GM21737 (cell line): ENCODE measurements at regions not wholly inside any gene's neighbourhood (a gene's known extent, or its start where the extent isn't known, plus 50 kb on each side); places are given as distances from the start of the nearest gene placed in this dataset.

ENCODE experiments used
- ATAC-seq: cut with Tn5 transposase; IDR thresholded peaks from one replicate; pipeline ENCODE4 v1.9.1; 2021; ENCODE audit warnings: mild to moderate bottlenecking, moderate library complexity; ENCODE audit not compliant: unreplicated experiment

DNA sequence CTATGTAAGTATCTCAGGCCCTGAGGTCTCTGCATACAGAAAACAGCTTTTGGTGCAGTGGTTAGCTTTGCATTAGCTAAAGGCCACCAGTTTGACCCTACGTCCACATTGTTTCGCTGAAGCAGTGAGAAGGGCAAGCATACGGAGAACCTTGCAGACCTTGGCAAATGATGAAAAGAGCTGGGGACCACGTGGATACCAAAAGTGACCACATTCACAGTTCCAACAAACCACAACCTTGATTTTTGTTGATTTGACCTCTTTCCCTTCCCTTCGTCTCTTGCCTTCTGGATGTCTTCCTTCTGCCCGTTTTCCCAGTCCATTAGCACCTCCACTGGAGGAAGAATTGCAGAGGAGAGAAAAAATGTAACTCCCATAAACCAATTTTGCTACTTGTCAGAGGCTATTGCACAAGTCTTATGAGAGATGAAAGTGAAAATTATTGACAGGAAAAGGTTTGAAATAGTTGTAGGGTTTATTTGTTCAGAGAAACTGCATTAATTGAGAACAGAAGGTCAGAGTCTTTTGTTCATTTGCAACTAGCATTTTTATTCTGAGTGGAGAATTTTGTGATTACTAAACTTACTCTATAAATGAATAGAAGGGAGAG lies 293.9 kb upstream of the HTR2A start:
- ATAC-seq: no peak

- ATAC-seq: no peak
Observed at GRCh38 chr13:47188802-47189201, 291.9 kb upstream of the HTR2A start.

DNA sequence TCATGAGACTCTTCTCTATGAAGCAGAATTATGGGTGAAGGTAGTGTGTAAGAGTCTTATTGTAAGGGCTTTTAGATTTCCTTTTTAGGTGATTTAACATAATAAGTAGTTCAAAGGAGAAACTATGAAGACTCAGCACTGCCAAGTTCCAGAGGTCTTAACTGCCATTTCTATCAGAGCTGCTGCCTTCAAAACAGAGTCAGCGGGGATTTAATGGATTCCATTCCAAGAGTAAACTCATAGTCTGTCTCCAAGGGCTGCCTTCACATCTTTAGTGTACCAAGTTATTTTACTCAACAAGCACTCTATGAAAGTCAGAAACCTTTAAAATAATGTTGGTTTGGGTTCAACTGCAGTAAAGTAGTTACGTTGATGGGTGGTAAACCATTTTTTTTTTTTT lies 289.6 kb upstream of the HTR2A start:
- ATAC-seq: no peak

DNA sequence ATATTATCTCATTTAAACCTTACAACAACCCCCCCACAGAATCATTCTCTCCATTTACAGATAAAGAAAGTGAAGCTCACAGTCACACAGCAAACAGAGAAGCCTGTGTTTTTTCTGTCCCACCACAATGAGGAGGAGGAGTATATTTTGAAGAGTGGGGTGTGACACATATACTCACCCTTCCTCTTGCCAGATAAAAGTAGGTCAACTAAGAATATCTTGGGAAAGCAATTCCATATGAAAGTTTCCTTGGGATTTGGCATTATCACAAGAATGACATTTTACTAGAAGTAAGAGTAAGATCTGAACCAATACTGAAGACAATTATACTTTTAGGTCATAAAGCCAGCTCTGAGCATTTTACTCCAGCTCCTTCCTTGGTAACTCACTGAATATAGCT lies 287.5 kb upstream of the HTR2A start:
- ATAC-seq: no peak

- ATAC-seq: no peak
Observed at GRCh38 chr13:47179321-47179720, 282.5 kb upstream of the HTR2A start.

- ATAC-seq: no peak
Observed at GRCh38 chr13:47178090-47178950, 281.5 kb upstream of the HTR2A start.

GRCh38 chr13:47175172-47175866 lies 278.5 kb upstream of the HTR2A start:
- ATAC-seq: no peak

GRCh38 chr13:47170971-47171370 lies 274.1 kb upstream of the HTR2A start:
- no peak for ATAC-seq

GRCh38 chr13:47168618-47169017 lies 271.8 kb upstream of the HTR2A start:
- ATAC-seq: no peak

DNA sequence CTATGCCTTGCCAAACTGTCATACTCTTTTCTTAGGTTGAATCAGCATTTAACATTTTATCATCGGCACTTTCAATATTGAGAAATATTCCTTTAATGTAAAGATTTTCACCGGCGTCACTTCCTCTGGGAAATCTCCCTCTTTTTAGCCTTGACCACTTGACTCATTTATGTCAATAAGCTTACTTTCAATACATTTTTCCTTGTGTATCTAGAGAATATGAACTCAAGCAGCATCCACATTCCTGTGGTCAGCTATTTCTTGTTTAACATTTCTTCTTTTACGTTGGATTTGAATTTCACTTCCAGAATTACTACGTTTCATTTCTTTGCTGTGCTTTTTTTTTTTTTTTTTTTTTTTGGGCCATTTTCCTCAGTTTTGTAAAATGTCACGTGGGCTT lies 271.2 kb upstream of the HTR2A start:
- ATAC-seq: no peak

DNA sequence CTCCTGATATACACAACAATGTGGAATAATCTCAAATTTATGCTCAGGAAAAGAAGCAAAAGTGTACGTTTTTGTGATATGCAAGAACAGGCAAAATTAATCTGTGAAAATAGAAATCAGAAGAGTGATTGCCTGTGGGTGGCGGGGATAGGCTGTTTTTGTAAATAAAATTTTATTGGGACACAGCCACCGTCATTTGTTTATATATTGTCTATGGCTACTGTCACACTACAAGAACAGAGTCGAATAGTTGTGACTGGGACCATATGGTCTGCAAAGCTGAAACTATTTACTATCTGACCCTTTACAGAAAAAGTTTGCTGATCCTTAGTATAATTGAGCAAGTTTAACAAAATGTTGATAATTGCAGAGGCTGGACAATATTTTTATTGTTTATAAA lies 269.5 kb upstream of the HTR2A start:
- no peak for ATAC-seq

GRCh38 chr13:47159853-47160550 lies 263.1 kb upstream of the HTR2A start:
- ATAC-seq: no peak

DNA sequence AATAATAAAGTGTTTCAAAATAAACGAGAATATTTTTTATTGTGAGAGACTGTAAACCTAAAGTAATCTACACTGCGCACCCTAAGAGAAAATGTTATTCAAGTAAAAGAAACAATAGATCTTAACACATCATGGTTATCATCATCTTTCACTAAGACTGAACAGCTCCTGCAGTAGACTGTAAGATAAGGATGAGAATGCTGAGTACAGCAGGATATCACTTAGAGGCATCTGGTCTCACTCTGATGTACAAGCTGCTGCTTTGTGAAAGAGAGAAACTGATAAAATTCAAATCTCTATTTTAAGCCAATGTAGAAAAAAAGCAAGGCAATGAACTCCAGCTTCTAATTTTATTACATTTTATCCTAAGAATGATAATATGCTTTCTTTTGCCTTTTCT lies 261.7 kb upstream of the HTR2A start:
- ATAC-seq: no peak

- no peak for ATAC-seq
Observed at GRCh38 chr13:47148543-47148942, 251.7 kb upstream of the HTR2A start.

DNA sequence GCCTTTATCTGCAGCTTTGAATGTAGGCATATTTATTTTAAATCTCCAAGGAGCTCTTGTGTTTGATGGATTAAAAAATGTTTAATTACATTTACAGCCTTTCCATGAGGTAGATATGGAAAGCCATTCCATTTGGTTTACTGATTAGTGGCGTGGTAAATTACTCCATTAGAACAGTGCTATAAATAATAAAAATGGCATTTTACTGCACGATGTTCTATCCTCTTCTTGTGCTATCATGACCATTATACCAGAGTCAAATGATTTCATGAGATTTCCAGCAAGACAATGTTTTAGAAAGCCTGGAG lies 250.9 kb upstream of the HTR2A start:
- no peak for ATAC-seq

DNA sequence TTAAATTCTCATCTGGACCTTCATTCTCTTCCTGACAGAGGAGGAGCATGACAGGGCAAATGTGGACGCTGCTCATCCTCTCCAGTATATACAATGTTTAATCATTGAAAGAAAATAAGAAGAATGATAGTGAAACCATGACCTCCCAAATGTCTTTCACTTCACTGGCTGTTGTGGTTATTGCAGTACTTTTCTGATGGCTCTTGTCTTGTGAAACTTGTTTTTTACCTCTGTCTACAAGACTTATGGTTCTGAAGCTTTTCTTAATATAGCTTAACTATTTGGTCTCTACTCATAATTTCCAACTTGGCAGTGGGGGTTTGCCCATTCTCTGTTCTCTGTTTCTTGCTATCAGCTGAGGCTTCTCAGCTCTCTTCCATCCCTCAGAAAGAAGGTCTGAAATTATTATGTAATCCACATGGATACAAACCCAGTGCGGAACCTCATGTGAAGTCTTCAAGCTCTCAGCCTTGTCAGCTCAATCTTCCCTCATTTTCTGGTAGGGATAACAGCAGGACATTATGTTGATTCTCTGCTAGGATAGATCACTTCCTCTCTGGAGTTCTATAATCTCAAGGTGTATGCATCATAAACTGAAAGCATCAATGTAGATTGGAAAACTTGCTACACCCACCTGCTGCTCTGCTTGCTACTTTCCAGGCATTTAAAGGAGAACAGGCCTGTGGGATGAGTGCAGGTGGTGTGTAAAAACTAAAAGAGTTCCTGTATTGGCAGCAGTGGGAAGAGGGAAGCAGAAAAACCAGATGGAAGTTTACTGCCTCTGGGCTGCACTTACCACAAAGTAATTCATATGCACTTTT lies 250.3 kb upstream of the HTR2A start:
- peak; percentile 95 for ATAC-seq

GRCh38 chr13:47146136-47146535 lies 249.3 kb upstream of the HTR2A start:
- ATAC-seq: no peak

- no peak for ATAC-seq
Observed at GRCh38 chr13:47144782-47145181, 247.9 kb upstream of the HTR2A start.

GRCh38 chr13:47142105-47142504 lies 245.3 kb upstream of the HTR2A start:
- no peak for ATAC-seq

DNA sequence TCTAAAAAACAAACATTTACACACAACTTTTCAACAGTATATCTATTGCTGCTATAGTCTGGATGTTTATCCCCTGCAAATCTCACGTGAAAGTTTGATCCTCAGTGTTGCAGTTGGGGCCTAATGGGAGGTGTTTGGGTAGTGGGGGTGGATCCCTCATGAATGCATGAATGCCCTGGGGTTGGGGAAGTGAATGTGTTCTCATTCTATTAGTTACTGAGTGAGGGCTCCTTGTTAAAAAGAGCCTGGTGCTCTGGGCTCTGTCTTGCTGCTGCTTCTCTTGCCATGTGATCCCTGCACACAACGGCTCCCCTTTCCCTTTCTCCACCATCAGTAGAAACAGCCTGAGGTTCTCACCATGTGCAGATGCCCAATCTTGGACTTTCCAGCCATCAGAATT lies 242.7 kb upstream of the HTR2A start:
- ATAC-seq: no peak

GRCh38 chr13:47136504-47136941 lies 239.7 kb upstream of the HTR2A start:
- ATAC-seq: no peak
